GM12878 (cell line): ENCODE measurements at regions not wholly inside any gene's neighbourhood (a gene's known extent, or its start where the extent isn't known, plus 50 kb on each side); places are given as distances from the start of the nearest gene placed in this dataset.

Experiments
- BHLHE40 ChIP-seq, 2 experiments: fragments of 450-650 bp in 1 of 2; IDR thresholded peaks; 2 replicates each; pipeline ENCODE4 v1.6.1; 2011 to 2017; ENCODE audit warnings: low read depth in 2 of 2, borderline replicate concordance in 1 of 2, improper control_type of control experiment in 1 of 2, low read length in 1 of 2, mild to moderate bottlenecking in 1 of 2
- CEBPB ChIP-seq, 2 experiments: fragments of 150-350 bp in 1 of 2; IDR thresholded peaks; 2 replicates each; pipeline ENCODE4 v1.6.1; 2012 to 2014; ENCODE audit warnings: low read depth in 2 of 2, low read length in 2 of 2, borderline replicate concordance in 1 of 2, inconsistent platforms in 1 of 2
- ESRRA ChIP-seq: IDR thresholded peaks from 2 replicates; pipeline ENCODE4 v1.6.1; 2012; ENCODE audit warnings: mild to moderate bottlenecking, low read length, improper control_type of control experiment
- IKZF1 ChIP-seq: fragments of 450-650 bp; conservative IDR thresholded peaks from 2 replicates; pipeline ENCODE4 v1.6.1; 2017; ENCODE audit warnings: antibody characterized with exemption, mild to moderate bottlenecking
- MEF2B ChIP-seq: fragments of 450-650 bp; IDR thresholded peaks from 2 replicates; pipeline ENCODE4 v1.6.1; 2018; ENCODE audit warnings: mild to moderate bottlenecking, moderate library complexity; ENCODE audit not compliant: partially characterized antibody, poor library complexity, severe bottlenecking
- PAX5 ChIP-seq: IDR thresholded peaks from 2 replicates; pipeline ENCODE4 v1.6.1; 2011; ENCODE audit warnings: low read depth, low read length, borderline replicate concordance
- PRDM15 ChIP-seq: fragments of 450-650 bp; formaldehyde crosslinking; IDR thresholded peaks from 2 replicates; pipeline ENCODE4 v1.4.0; 2020; ENCODE audit warnings: mild to moderate bottlenecking, moderate library complexity
- RAD21 ChIP-seq: IDR thresholded peaks from 2 replicates; pipeline ENCODE4 v1.6.1; 2011; ENCODE audit warnings: mild to moderate bottlenecking, low read depth, low read length, moderate library complexity; ENCODE audit not compliant: insufficient read depth
- RELA ChIP-seq: fragments of 450-650 bp; IDR thresholded peaks from 2 replicates; pipeline ENCODE4 v1.8.0; 2014; ENCODE audit warnings: borderline replicate concordance; ENCODE audit not compliant: partially characterized antibody
- RUNX3 ChIP-seq: IDR thresholded peaks from 2 replicates; pipeline ENCODE4 v1.6.1; 2012; ENCODE audit warnings: low read length, inconsistent platforms
- SMAD5 ChIP-seq: IDR thresholded peaks from 2 replicates; pipeline ENCODE4 v1.6.1; 2016; ENCODE audit warnings: antibody characterized with exemption, low read depth
- SMARCA5 ChIP-seq: fragments of 450-650 bp; IDR thresholded peaks from 2 replicates; pipeline ENCODE4 v1.6.1; 2017; ENCODE audit warnings: mild to moderate bottlenecking

GRCh38 chr2:226649871-226650660 lies 149.6 kb downstream of the IRS1 start (continued):
- TF ChIP-seq BHLHE40 (IDR thresholded peaks at IDR 0.05; ENCODE audit: borderline replicate concordance in 1 of 2, low read depth in 2 of 2, low read length in 1 of 2) (peak in 1 of 2 experiments; percentile 39; a peak in 1 of 4 replicates), PRDM15 (CRISPR knock-in tag) (no peak), MEF2B (peak; percentile 26), PAX5 (peak; percentile 22; the same call in 1 of the 2 replicates), SMARCA5 (no peak), CEBPB (IDR thresholded peaks at IDR 0.05; ENCODE audit: borderline replicate concordance in 1 of 2, low read depth in 2 of 2, low read length in 2 of 2) (no peak), RELA (no peak), RUNX3 (peak; percentile 51), SMAD5 (no peak), RAD21 (no peak), IKZF1 (0 out of 2 replicates have a peak, but pooled peaks have one; percentile 38), ESRRA (no peak)
